ENCODE measurements at regions not wholly inside any gene's neighbourhood (a gene's known extent, or its start where the extent isn't known, plus 50 kb on each side); places are given as distances from the start of the nearest gene placed in this dataset.

DNA sequence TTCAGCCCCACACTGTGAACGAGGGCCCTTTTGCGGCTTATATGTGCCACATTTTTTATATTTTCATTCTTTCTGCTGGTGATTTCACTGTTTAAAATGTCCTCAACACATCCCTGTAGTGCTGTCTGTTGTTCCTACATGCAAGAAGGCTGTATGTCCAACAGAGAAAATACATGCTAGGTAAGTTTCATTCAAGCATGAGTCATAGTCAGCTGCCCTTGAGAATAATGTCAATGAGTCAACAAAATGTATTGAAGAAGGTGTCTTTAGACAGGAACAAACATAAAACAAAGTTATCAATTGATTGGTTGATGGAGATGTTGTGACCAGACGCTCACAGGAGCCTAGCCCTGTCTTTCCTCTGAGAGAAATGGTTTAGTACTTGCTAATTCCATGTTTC lies 553.4 kb downstream of the PLPP3 start:
- TF ChIP-seq PAX5 (IDR thresholded peaks at IDR 0.05; ENCODE audit: insufficient read depth, low read length, severe bottlenecking) (no peak), POLR2AphosphoS5 (IDR thresholded peaks at IDR 0.05; ENCODE audit: low read depth, low read length) (no peak), TAF1 (IDR thresholded peaks at IDR 0.05; ENCODE audit: low read depth, low read length) (no peak), POLR2A (IDR thresholded peaks at IDR 0.05; ENCODE audit: low read depth, low read length) (no peak), SPI1 (IDR thresholded peaks at IDR 0.05; ENCODE audit: low read depth, low read length) (no peak)
